GM12878 (cell line): ENCODE measurements at regions not wholly inside any gene's neighbourhood (a gene's known extent, or its start where the extent isn't known, plus 50 kb on each side); places are given as distances from the start of the nearest gene placed in this dataset.

Experiments
- ATF2 ChIP-seq: IDR thresholded peaks from 2 replicates; pipeline ENCODE4 v1.6.1; 2012; ENCODE audit warnings: low read length, inconsistent platforms
- CHD4 ChIP-seq: fragments of 200-600 bp; sonication (generic); IDR thresholded peaks from 2 replicates; pipeline ENCODE4 v1.6.1; 2016; ENCODE audit warnings: mild to moderate bottlenecking
- CREB1 ChIP-seq: IDR thresholded peaks from 2 replicates; pipeline ENCODE4 v1.6.1; 2012; ENCODE audit warnings: low read depth, mild to moderate bottlenecking, inconsistent platforms
- CTCF ChIP-seq, 3 experiments: IDR thresholded peaks in 2 of 3; conservative IDR thresholded peaks in 1 of 3; 2 replicates each; pipeline ENCODE4 v1.5.1; 2011; ENCODE audit warnings: low read depth in 3 of 3, low read length in 3 of 3, mild to moderate bottlenecking in 3 of 3, control low read depth in 2 of 3, moderate library complexity in 2 of 3, inconsistent platforms in 1 of 3, mixed read lengths in 1 of 3; ENCODE audit not compliant: control insufficient read depth in 2 of 3, insufficient read depth in 1 of 3; ENCODE audit errors: extremely low read depth in 1 of 3
- EZH2 ChIP-seq: IDR thresholded peaks from 2 replicates; pipeline ENCODE4 v1.6.1; 2012; ENCODE audit warnings: low read depth, mild to moderate bottlenecking, control low read depth, inconsistent platforms, low read length, borderline replicate concordance; ENCODE audit not compliant: control insufficient read depth
- HCFC1 ChIP-seq: fragments of 150-350 bp; IDR thresholded peaks from 2 replicates; pipeline ENCODE4 v1.6.1; 2014; ENCODE audit warnings: low read length
- POLR2AphosphoS5 ChIP-seq: IDR thresholded peaks from 2 replicates; pipeline ENCODE4 v1.6.1; 2011; ENCODE audit warnings: mild to moderate bottlenecking, low read length, inconsistent platforms
- RCOR1 ChIP-seq: conservative IDR thresholded peaks from 2 replicates; pipeline ENCODE4 v1.6.1; 2012; ENCODE audit warnings: low read depth, low read length, improper control_type of control experiment
- REST ChIP-seq: IDR thresholded peaks from 2 replicates; pipeline ENCODE4 v1.6.1; 2012; ENCODE audit warnings: mild to moderate bottlenecking, low read depth, low read length
- ZBTB11 ChIP-seq: fragments of 450-650 bp; formaldehyde crosslinking; IDR thresholded peaks from 2 replicates; pipeline ENCODE4 v1.5.0; 2022; ENCODE audit warnings: mild to moderate bottlenecking, missing genetic modification characterization
- ZNF622 ChIP-seq: fragments of 450-650 bp; IDR thresholded peaks from 2 replicates; pipeline ENCODE4 v1.6.1; 2017; ENCODE audit warnings: mild to moderate bottlenecking, inconsistent platforms

GRCh38 chr3:18580268-18580667, 155.1 kb upstream of the SATB1 start:
- TF ChIP-seq CHD4 (no peak), HCFC1 (no peak), ATF2 (no peak), EZH2 (no peak), CTCF (IDR thresholded peaks at IDR 0.05 in 2 of 3, conservative IDR thresholded peaks at IDR 0.05 in 1 of 3; ENCODE audit: control insufficient read depth in 2 of 3, extremely low read depth in 1 of 3, insufficient read depth in 1 of 3, low read depth in 3 of 3, low read length in 3 of 3) (no peak), RCOR1 (no peak), REST (no peak), ZNF622 (no peak), POLR2AphosphoS5 (no peak), CREB1 (no peak), ZBTB11 (no peak)
